Suprapubic skin (tissue), 4 donors: ENCODE measurements at regions not wholly inside any gene's neighbourhood (a gene's known extent, or its start where the extent isn't known, plus 50 kb on each side); places are given as distances from the start of the nearest gene placed in this dataset.

Source experiments
- POLR2A ChIP-seq, 2 donors: fragments of 450-650 bp; IDR thresholded peaks; one replicate each; pipeline ENCODE4 v1.6.1; 2017; ENCODE audit warnings: antibody characterized with exemption in 2 of 2, mild to moderate bottlenecking in 2 of 2, moderate library complexity in 2 of 2
- POLR2AphosphoS5 ChIP-seq, 3 donors: sonication (generic); formaldehyde crosslinking; IDR thresholded peaks; one replicate each; pipeline ENCODE4 v1.6.1; 2017; ENCODE audit warnings: antibody characterized with exemption in 3 of 3
- TF ChIP-seq, protein P1 (sequence below), 2 donors: fragments of 200-600 bp in 1 of 2; fragments of 450-650 bp in 1 of 2; sonication (generic) in 1 of 2; IDR thresholded peaks; one replicate each; pipeline ENCODE4 v1.5.1; 2016 to 2019; ENCODE audit warnings: antibody characterized with exemption in 2 of 2, mild to moderate bottlenecking in 1 of 2, moderate library complexity in 1 of 2

DNA sequence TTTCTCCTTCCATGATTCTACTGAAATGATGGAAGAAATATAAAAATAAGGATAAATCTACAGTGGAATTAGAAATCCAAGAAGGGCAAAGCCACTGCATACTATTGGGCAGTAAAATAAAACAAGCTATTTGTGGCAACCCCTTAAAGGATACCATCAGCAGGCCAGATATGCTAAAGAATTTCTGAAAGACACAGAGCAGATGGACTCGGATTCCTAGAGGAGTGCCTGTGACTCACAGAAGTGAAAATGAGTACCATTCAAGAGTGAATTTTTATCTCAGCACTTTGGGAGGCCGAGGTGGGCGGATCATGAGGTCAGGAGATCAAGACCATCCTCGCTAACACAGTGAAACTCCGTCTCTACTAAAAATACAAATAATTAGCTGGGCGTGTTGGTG is 318.1 kb downstream of the LRIG3 start:
- TF ChIP-seq POLR2AphosphoS5 (IDR thresholded peaks at IDR 0.05) (no peak), POLR2A (IDR thresholded peaks at IDR 0.05) (no peak)
- TF ChIP-seq, protein P1, sequence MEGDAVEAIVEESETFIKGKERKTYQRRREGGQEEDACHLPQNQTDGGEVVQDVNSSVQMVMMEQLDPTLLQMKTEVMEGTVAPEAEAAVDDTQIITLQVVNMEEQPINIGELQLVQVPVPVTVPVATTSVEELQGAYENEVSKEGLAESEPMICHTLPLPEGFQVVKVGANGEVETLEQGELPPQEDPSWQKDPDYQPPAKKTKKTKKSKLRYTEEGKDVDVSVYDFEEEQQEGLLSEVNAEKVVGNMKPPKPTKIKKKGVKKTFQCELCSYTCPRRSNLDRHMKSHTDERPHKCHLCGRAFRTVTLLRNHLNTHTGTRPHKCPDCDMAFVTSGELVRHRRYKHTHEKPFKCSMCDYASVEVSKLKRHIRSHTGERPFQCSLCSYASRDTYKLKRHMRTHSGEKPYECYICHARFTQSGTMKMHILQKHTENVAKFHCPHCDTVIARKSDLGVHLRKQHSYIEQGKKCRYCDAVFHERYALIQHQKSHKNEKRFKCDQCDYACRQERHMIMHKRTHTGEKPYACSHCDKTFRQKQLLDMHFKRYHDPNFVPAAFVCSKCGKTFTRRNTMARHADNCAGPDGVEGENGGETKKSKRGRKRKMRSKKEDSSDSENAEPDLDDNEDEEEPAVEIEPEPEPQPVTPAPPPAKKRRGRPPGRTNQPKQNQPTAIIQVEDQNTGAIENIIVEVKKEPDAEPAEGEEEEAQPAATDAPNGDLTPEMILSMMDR (IDR thresholded peaks at IDR 0.05), result no peak
